ENCODE measurements at regions not wholly inside any gene's neighbourhood (a gene's known extent, or its start where the extent isn't known, plus 50 kb on each side); places are given as distances from the start of the nearest gene placed in this dataset.

- no peak overlapping the region for H3K4me3 ChIP-seq (ENCODE audit: low read length)
- no peak overlapping the region for H3K27ac ChIP-seq (ENCODE audit: low read depth, low read length)
- no peaks in the 10 kb centered on the region for H3K4me1 ChIP-seq (ENCODE audit: control insufficient read depth, insufficient read depth, low read length)
- no peak overlapping the region for H3K9ac ChIP-seq (ENCODE audit: low read length)
- no peaks in the 10 kb centered on the region for H3K27me3 ChIP-seq (ENCODE audit: control insufficient read depth, insufficient read depth, low read length)
- no peaks in the 10 kb centered on the region for H3K36me3 ChIP-seq (ENCODE audit: control insufficient read depth, insufficient read depth, low read length)
These were observed 235.4 kb downstream of the PTPRU start for GRCh38 chr1:29471487-29472313.

- Histone ChIP-seq H3K9ac (ENCODE audit: low read length) (no peak overlapping the region), H3K27ac (ENCODE audit: low read depth, low read length) (no peak overlapping the region), H3K36me3 (ENCODE audit: control insufficient read depth, insufficient read depth, low read length) (no peaks in the 10 kb centered on the region), H3K27me3 (ENCODE audit: control insufficient read depth, insufficient read depth, low read length) (no peaks in the 10 kb centered on the region), H3K4me1 (ENCODE audit: control insufficient read depth, insufficient read depth, low read length) (no peaks in the 10 kb centered on the region), H3K4me3 (ENCODE audit: low read length) (no peak overlapping the region)
These were observed 234.4 kb downstream of the PTPRU start for GRCh38 chr1:29470788-29471119.

GRCh38 chr1:29470087-29470787 lies 233.9 kb downstream of the PTPRU start:
- Histone ChIP-seq H3K4me3 (ENCODE audit: low read length) (no peak overlapping the region), H3K9ac (ENCODE audit: low read length) (no peak overlapping the region), H3K27ac (ENCODE audit: low read depth, low read length) (no peak overlapping the region)

GRCh38 chr1:29469457-29469856 lies 233.1 kb downstream of the PTPRU start:
- Histone ChIP-seq H3K4me3 (ENCODE audit: low read length) (no peak overlapping the region), H3K27me3 (ENCODE audit: control insufficient read depth, insufficient read depth, low read length) (no peaks in the 10 kb centered on the region), H3K27ac (ENCODE audit: low read depth, low read length) (no peak overlapping the region)

More at GRCh38 chr1:29470087-29470787, 233.9 kb downstream of the PTPRU start:
- no peaks in the 10 kb centered on the region for H3K36me3 ChIP-seq (ENCODE audit: control insufficient read depth, insufficient read depth, low read length)
- H3K4me1 ChIP-seq (ENCODE audit: control insufficient read depth, insufficient read depth, low read length) = no peaks in the 10 kb centered on the region
- no peaks in the 10 kb centered on the region for H3K27me3 ChIP-seq (ENCODE audit: control insufficient read depth, insufficient read depth, low read length)

GRCh38 chr1:29467989-29468900 lies 231.9 kb downstream of the PTPRU start:
- H3K4me3 ChIP-seq (ENCODE audit: low read length) = no peak overlapping the region
- H3K4me1 ChIP-seq (ENCODE audit: control insufficient read depth, insufficient read depth, low read length) = no peaks in the 10 kb centered on the region
- no peak overlapping the region for H3K27ac ChIP-seq (ENCODE audit: low read depth, low read length)
- H3K36me3 ChIP-seq (ENCODE audit: control insufficient read depth, insufficient read depth, low read length) = no peaks in the 10 kb centered on the region
- no peaks in the 10 kb centered on the region for H3K27me3 ChIP-seq (ENCODE audit: control insufficient read depth, insufficient read depth, low read length)
- H3K9ac ChIP-seq (ENCODE audit: low read length) = no peak overlapping the region

More at GRCh38 chr1:29469457-29469856, 233.1 kb downstream of the PTPRU start:
- Histone ChIP-seq H3K4me1 (ENCODE audit: control insufficient read depth, insufficient read depth, low read length) (no peaks in the 10 kb centered on the region), H3K36me3 (ENCODE audit: control insufficient read depth, insufficient read depth, low read length) (no peaks in the 10 kb centered on the region), H3K9ac (ENCODE audit: low read length) (no peak overlapping the region)

GRCh38 chr1:29466258-29466657 lies 229.9 kb downstream of the PTPRU start:
- Histone ChIP-seq H3K27ac (ENCODE audit: low read depth, low read length) (no peak overlapping the region), H3K27me3 (ENCODE audit: control insufficient read depth, insufficient read depth, low read length) (no peaks in the 10 kb centered on the region), H3K4me1 (ENCODE audit: control insufficient read depth, insufficient read depth, low read length) (no peaks in the 10 kb centered on the region), H3K9ac (ENCODE audit: low read length) (no peak overlapping the region), H3K4me3 (ENCODE audit: low read length) (no peak overlapping the region), H3K36me3 (ENCODE audit: control insufficient read depth, insufficient read depth, low read length) (no peaks in the 10 kb centered on the region)

GRCh38 chr1:29465755-29466154 lies 229.4 kb downstream of the PTPRU start:
- Histone ChIP-seq H3K27ac (ENCODE audit: low read depth, low read length) (no peak overlapping the region), H3K9ac (ENCODE audit: low read length) (no peak overlapping the region), H3K27me3 (ENCODE audit: control insufficient read depth, insufficient read depth, low read length) (no peaks in the 10 kb centered on the region), H3K36me3 (ENCODE audit: control insufficient read depth, insufficient read depth, low read length) (no peaks in the 10 kb centered on the region), H3K4me3 (ENCODE audit: low read length) (no peak overlapping the region), H3K4me1 (ENCODE audit: control insufficient read depth, insufficient read depth, low read length) (no peaks in the 10 kb centered on the region)

- no peak overlapping the region for H3K27ac ChIP-seq (ENCODE audit: low read depth, low read length)
- H3K27me3 ChIP-seq (ENCODE audit: control insufficient read depth, insufficient read depth, low read length) = no peaks in the 10 kb centered on the region
- H3K4me1 ChIP-seq (ENCODE audit: control insufficient read depth, insufficient read depth, low read length) = no peaks in the 10 kb centered on the region
- H3K4me3 ChIP-seq (ENCODE audit: low read length) = no peak overlapping the region
- no peak overlapping the region for H3K9ac ChIP-seq (ENCODE audit: low read length)
- H3K36me3 ChIP-seq (ENCODE audit: control insufficient read depth, insufficient read depth, low read length) = no peaks in the 10 kb centered on the region
These were observed 225.8 kb downstream of the PTPRU start for GRCh38 chr1:29462096-29462495.

GRCh38 chr1:29461115-29461739 lies 224.9 kb downstream of the PTPRU start:
- H3K4me1 ChIP-seq (ENCODE audit: control insufficient read depth, insufficient read depth, low read length) = no peaks in the 10 kb centered on the region
- H3K36me3 ChIP-seq (ENCODE audit: control insufficient read depth, insufficient read depth, low read length) = no peaks in the 10 kb centered on the region
- no peaks in the 10 kb centered on the region for H3K27me3 ChIP-seq (ENCODE audit: control insufficient read depth, insufficient read depth, low read length)
- H3K9ac ChIP-seq (ENCODE audit: low read length) = no peak overlapping the region
- no peak overlapping the region for H3K27ac ChIP-seq (ENCODE audit: low read depth, low read length)
- no peak overlapping the region for H3K4me3 ChIP-seq (ENCODE audit: low read length)

GRCh38 chr1:29460694-29461093 lies 224.4 kb downstream of the PTPRU start:
- H3K36me3 ChIP-seq (ENCODE audit: control insufficient read depth, insufficient read depth, low read length) = no peaks in the 10 kb centered on the region
- H3K4me1 ChIP-seq (ENCODE audit: control insufficient read depth, insufficient read depth, low read length) = no peaks in the 10 kb centered on the region
- no peak overlapping the region for H3K4me3 ChIP-seq (ENCODE audit: low read length)
- no peaks in the 10 kb centered on the region for H3K27me3 ChIP-seq (ENCODE audit: control insufficient read depth, insufficient read depth, low read length)
- no peak overlapping the region for H3K9ac ChIP-seq (ENCODE audit: low read length)
- no peak overlapping the region for H3K27ac ChIP-seq (ENCODE audit: low read depth, low read length)

GRCh38 chr1:29460041-29460610 lies 223.8 kb downstream of the PTPRU start:
- Histone ChIP-seq H3K9ac (ENCODE audit: low read length) (no peak overlapping the region), H3K4me1 (ENCODE audit: control insufficient read depth, insufficient read depth, low read length) (no peaks in the 10 kb centered on the region), H3K27me3 (ENCODE audit: control insufficient read depth, insufficient read depth, low read length) (no peaks in the 10 kb centered on the region), H3K36me3 (ENCODE audit: control insufficient read depth, insufficient read depth, low read length) (no peaks in the 10 kb centered on the region), H3K4me3 (ENCODE audit: low read length) (no peak overlapping the region), H3K27ac (ENCODE audit: low read depth, low read length) (no peak overlapping the region)

GRCh38 chr1:29459620-29459945 lies 223.3 kb downstream of the PTPRU start:
- H3K4me3 ChIP-seq (ENCODE audit: low read length) = no peak overlapping the region
- no peaks in the 10 kb centered on the region for H3K4me1 ChIP-seq (ENCODE audit: control insufficient read depth, insufficient read depth, low read length)
- H3K9ac ChIP-seq (ENCODE audit: low read length) = no peak overlapping the region
- no peaks in the 10 kb centered on the region for H3K27me3 ChIP-seq (ENCODE audit: control insufficient read depth, insufficient read depth, low read length)
- H3K27ac ChIP-seq (ENCODE audit: low read depth, low read length) = no peak overlapping the region
- no peaks in the 10 kb centered on the region for H3K36me3 ChIP-seq (ENCODE audit: control insufficient read depth, insufficient read depth, low read length)
